MCF 10A (cell line): ENCODE measurements at regions not wholly inside any gene's neighbourhood (a gene's known extent, or its start where the extent isn't known, plus 50 kb on each side); places are given as distances from the start of the nearest gene placed in this dataset.

Experiments used
- BruUV-seq: library from RNA; stranded (reverse); fragments of 400-500 nt; replicated peaks from 2 replicates; lab custom pipeline; 2021; lab: Mats Ljungman, UMichigan
- CTCF ChIA-PET: fragments of 300-600 bp; sonication (Branson Sonifier 250); formaldehyde crosslinking; extraction: SDS; loops from one replicate; lab custom pipeline; 2021; ENCODE audit warnings: antibody characterized with exemption, inconsistent platforms; lab: Yijun Ruan, JAX
- POLR2A ChIA-PET: fragments of 300-600, 350-650 bp; sonication (Branson Sonifier 250); formaldehyde crosslinking; extraction: SDS; loops from one replicate; lab custom pipeline; 2020; ENCODE audit warnings: antibody characterized with exemption, inconsistent platforms; lab: Yijun Ruan, JAX
- DNase-seq: peaks from one replicate; pipeline ENCODE4 v3.0.0-alpha.2; 2018; ENCODE audit not compliant: unreplicated experiment
- H3K27ac Mint-ChIP-seq: one replicate; pipeline ENCODE4 v1.8.0; 2022; ENCODE audit warnings: mild to moderate bottlenecking, low read depth, mixed read lengths; ENCODE audit not compliant: unreplicated experiment
- H3K27me3 Mint-ChIP-seq: one replicate; pipeline ENCODE4 v1.8.0; 2022; ENCODE audit warnings: mixed read lengths; ENCODE audit not compliant: insufficient read depth, unreplicated experiment
- H3K36me3 Mint-ChIP-seq: one replicate; pipeline ENCODE4 v1.8.0; 2022; ENCODE audit warnings: mild to moderate bottlenecking, moderate library complexity, mixed read lengths; ENCODE audit not compliant: insufficient read depth, unreplicated experiment
- H3K4me1 Mint-ChIP-seq: one replicate; pipeline ENCODE4 v1.8.0; 2022; ENCODE audit warnings: mixed read lengths; ENCODE audit not compliant: insufficient read depth, unreplicated experiment
- H3K4me3 Mint-ChIP-seq: one replicate; pipeline ENCODE4 v1.8.0; 2022; ENCODE audit warnings: mild to moderate bottlenecking, moderate library complexity, mixed read lengths; ENCODE audit not compliant: unreplicated experiment
- H3K9me3 Mint-ChIP-seq: one replicate; pipeline ENCODE4 v1.8.0; 2022; ENCODE audit warnings: mixed read lengths; ENCODE audit not compliant: unreplicated experiment
- CTCF ChIP-seq: fragments of 200-600 bp; IDR thresholded peaks from one replicate; pipeline ENCODE4 v1.8.0; 2022; ENCODE audit warnings: antibody characterized with exemption, mild to moderate bottlenecking; ENCODE audit not compliant: unreplicated experiment
- intact Hi-C: fragments of 100-400 bp; cut with micrococcal nuclease; formaldehyde crosslinking; loops from 2 replicates; pipeline ENCODE4 v1.14.1; 2022

DNA sequence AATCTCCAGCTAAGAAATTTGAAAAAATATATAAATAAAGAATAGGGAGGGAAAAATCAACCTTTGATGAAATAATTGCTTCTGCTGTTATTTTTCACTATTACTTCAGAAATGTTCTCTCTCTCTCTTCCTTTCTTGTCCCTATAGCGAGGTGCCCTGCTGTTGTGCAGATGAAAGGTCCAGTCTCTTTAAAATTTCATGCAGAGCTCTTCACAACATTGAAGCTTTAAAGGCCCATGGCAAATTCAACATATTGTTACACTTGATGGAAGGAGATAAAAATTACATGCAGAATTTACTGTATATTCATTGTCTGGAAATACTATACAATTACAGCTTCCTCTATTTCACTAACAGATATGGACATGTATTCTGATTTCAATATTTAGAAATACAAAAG, 86.4 kb upstream of the PSMD7 start:
- Mint-ChIP-seq H3K27me3 (peaks cover 26% of the 10 kb centered on the region), H3K4me3 (no peak overlapping the region), H3K9me3 (no peaks in the 10 kb centered on the region), H3K36me3 (no peaks in the 10 kb centered on the region), H3K4me1 (no peaks in the 10 kb centered on the region), H3K27ac (no peak overlapping the region)
- CTCF ChIA-PET: interaction anchor here (0.6 to 1.4 kb wide), 3 partner anchors 16 to 102 kb away, joined by 3 read pairs; no protein-coding TSS in a partner anchor
- TF ChIP-seq CTCF: no peak
- intact Hi-C loops: no loop called here
- DNase-seq: no peak
- no TSS peak for BruUV-seq
- POLR2A ChIA-PET: no interaction called here

DNA sequence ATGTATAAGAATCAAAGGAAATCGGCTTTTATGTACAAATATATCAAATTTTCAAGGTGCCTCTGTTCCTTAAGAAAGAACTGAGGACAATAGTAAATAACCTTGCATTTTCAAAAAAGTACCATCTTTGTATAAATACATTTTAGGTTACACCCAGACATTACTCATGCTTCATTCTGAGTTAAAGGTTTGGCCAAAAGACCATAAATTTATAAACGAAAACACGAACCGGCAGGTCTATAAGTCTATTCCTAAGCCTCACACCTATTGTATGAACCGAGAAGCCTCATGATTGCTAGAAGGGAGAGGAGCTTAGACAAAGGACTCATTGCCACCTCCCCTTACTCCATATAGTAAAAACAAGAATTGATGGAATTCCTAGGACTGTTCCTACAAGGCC, 94.6 kb upstream of the PSMD7 start:
- no TSS peak for BruUV-seq
- H3K9me3 Mint-ChIP-seq: no peaks in the 10 kb centered on the region
- H3K4me3 Mint-ChIP-seq: no peak overlapping the region
- no peak for TF ChIP-seq CTCF
- peaks cover 32% of the 10 kb centered on the region for H3K27me3 Mint-ChIP-seq
- no peak for DNase-seq
- no peak overlapping the region for H3K27ac Mint-ChIP-seq
- POLR2A ChIA-PET: no interaction called here
- H3K36me3 Mint-ChIP-seq: no peaks in the 10 kb centered on the region
- no peaks in the 10 kb centered on the region for H3K4me1 Mint-ChIP-seq
- CTCF ChIA-PET: interaction anchor here (0.6 to 0.9 kb wide), 2 partner anchors 24 to 468 kb away, joined by 3 to 4 read pairs; no protein-coding TSS in a partner anchor
- intact Hi-C loops: no loop called here

DNA sequence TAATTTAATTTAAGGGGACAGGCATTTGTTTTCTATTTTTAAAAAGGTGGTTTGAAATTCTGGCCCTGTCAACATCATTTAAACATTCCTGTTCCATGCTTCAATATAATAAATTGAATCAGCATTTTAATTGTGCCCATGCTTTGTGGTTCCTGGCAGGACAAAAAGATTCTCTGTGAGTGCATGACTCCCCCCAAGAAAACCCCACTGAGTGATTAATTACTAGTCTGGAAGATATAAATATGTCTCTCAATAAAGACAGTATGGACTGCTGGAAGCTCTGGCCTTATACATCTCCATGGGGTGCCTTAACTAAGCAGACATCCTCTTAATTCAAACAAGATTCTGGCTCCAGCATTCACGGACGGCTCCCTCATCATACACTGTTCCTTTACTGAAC, 95.0 kb upstream of the PSMD7 start:
- CTCF ChIA-PET: interaction anchor here (0.9 kb wide), 1 partner anchor 25 kb away, joined by 3 read pairs; no protein-coding TSS in a partner anchor
- no peak overlapping the region for H3K27ac Mint-ChIP-seq
- no peaks in the 10 kb centered on the region for H3K9me3 Mint-ChIP-seq
- no peaks in the 10 kb centered on the region for H3K36me3 Mint-ChIP-seq
- intact Hi-C loops: no loop called here
- peaks cover 32% of the 10 kb centered on the region for H3K27me3 Mint-ChIP-seq
- POLR2A ChIA-PET: no interaction called here
- no peaks in the 10 kb centered on the region for H3K4me1 Mint-ChIP-seq
- no peak overlapping the region for H3K4me3 Mint-ChIP-seq
- BruUV-seq: no TSS peak
- DNase-seq: no peak
- TF ChIP-seq CTCF: no peak

DNA sequence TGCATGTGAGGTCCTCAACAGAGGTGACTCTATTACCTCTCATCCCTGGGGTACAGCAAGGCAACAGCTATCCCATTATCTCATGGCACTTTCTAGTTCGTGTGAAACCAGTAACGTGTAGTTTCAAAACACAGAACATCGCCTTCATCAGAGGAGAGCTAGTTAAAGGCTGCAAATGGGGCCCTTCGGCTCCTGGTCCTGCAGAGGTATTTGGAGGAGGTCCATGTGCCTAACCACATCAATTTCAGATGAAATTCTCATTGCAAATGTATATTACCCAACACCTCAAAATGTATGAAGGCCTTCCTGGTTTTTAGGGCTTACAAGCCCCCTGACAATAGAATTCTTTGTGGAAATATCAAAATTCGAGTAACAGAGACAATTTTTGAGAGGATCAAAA, 95.7 kb upstream of the PSMD7 start:
- H3K4me3 Mint-ChIP-seq: no peak overlapping the region
- H3K27ac Mint-ChIP-seq: no peak overlapping the region
- no TSS peak for BruUV-seq
- intact Hi-C loops: no loop called here
- H3K27me3 Mint-ChIP-seq: peaks cover 38% of the 10 kb centered on the region
- POLR2A ChIA-PET: no interaction called here
- no peaks in the 10 kb centered on the region for H3K36me3 Mint-ChIP-seq
- no peaks in the 10 kb centered on the region for H3K9me3 Mint-ChIP-seq
- no peak for DNase-seq
- TF ChIP-seq CTCF: no peak
- CTCF ChIA-PET: interaction anchor here (0.7 kb wide), 1 partner anchor 1725 kb away, joined by 3 read pairs; no protein-coding TSS in a partner anchor
- no peaks in the 10 kb centered on the region for H3K4me1 Mint-ChIP-seq
